Stimulated activated CD4-positive, alpha-beta T cell treated with anti-CD3 and anti-CD28 coated beads, Interleukin-12 subunit alpha, Interleukin-12 subunit beta, amount 100 ng/mL, for 48 hours (primary cell): ENCODE measurements at regions not wholly inside any gene's neighbourhood (a gene's known extent, or its start where the extent isn't known, plus 50 kb on each side); places are given as distances from the start of the nearest gene placed in this dataset.
"Not testable (repeated sequence)": the region's sequence is repeated elsewhere in the genome, so short reads cannot be mapped to it uniquely, and the experiment has no call there.

Experiments
- DNase-seq, 3 donors: peaks; one replicate each; pipeline ENCODE4 v3.0.0-alpha.2; 2020; ENCODE audit warnings: low read depth in 2 of 3, low spot score in 1 of 3

- DNase-seq: no peak
Observed at GRCh38 chr1:90864681-90865080, 147.6 kb upstream of the BARHL2 start.

- no peak for DNase-seq
Observed at GRCh38 chr1:90862782-90863181, 145.7 kb upstream of the BARHL2 start.

GRCh38 chr1:90861421-90861820 is 144.3 kb upstream of the BARHL2 start:
- not testable (repeated sequence) for DNase-seq

GRCh38 chr1:90856463-90857007 is 139.4 kb upstream of the BARHL2 start:
- DNase-seq: no peak

- DNase-seq: no peak
Observed at GRCh38 chr1:90854397-90854924, 137.4 kb upstream of the BARHL2 start.

- DNase-seq: no peak
Observed at GRCh38 chr1:90851711-90852050, 134.6 kb upstream of the BARHL2 start.

GRCh38 chr1:90850898-90851710 is 134.0 kb upstream of the BARHL2 start:
- DNase-seq: peak; percentile 53 to 74 (median 68)

GRCh38 chr1:90850181-90850897 is 133.2 kb upstream of the BARHL2 start:
- DNase-seq: no peak

- DNase-seq: no peak
Observed at GRCh38 chr1:90841473-90841872, 124.4 kb upstream of the BARHL2 start.

- DNase-seq: no peak
Observed at GRCh38 chr1:90840352-90840751, 123.2 kb upstream of the BARHL2 start.

GRCh38 chr1:90839323-90839722 is 122.2 kb upstream of the BARHL2 start:
- DNase-seq: no peak

GRCh38 chr1:90838720-90839119 is 121.6 kb upstream of the BARHL2 start:
- no peak for DNase-seq

GRCh38 chr1:90837420-90837819 is 120.3 kb upstream of the BARHL2 start:
- DNase-seq: no peak

GRCh38 chr1:90836345-90836679 is 119.2 kb upstream of the BARHL2 start:
- DNase-seq: no peak

GRCh38 chr1:90835661-90836344 is 118.7 kb upstream of the BARHL2 start:
- no peak for DNase-seq

- peak; percentile 5 to 13 (median 8) for DNase-seq
Observed at GRCh38 chr1:90834886-90835660, 118.0 kb upstream of the BARHL2 start.

GRCh38 chr1:90834354-90834885 is 117.3 kb upstream of the BARHL2 start:
- no peak for DNase-seq

- no peak for DNase-seq
Observed at GRCh38 chr1:90833466-90834110, 116.5 kb upstream of the BARHL2 start.

- no peak for DNase-seq
Observed at GRCh38 chr1:90831910-90832309, 114.8 kb upstream of the BARHL2 start.

GRCh38 chr1:90826834-90827233 is 109.7 kb upstream of the BARHL2 start:
- DNase-seq: no peak
